Activated effector memory CD4-positive, alpha-beta T cell treated with anti-CD3 and anti-CD28 coated beads, Interleukin-2, amount 50 U/mL, for 16 hours (primary cell): ENCODE measurements at regions not wholly inside any gene's neighbourhood (a gene's known extent, or its start where the extent isn't known, plus 50 kb on each side); places are given as distances from the start of the nearest gene placed in this dataset.
"Not testable (repeated sequence)": the region's sequence is repeated elsewhere in the genome, so short reads cannot be mapped to it uniquely, and the experiment has no call there.

Source experiments
- DNase-seq: peaks from one replicate; pipeline ENCODE4 v3.0.0-alpha.2; 2020

DNA sequence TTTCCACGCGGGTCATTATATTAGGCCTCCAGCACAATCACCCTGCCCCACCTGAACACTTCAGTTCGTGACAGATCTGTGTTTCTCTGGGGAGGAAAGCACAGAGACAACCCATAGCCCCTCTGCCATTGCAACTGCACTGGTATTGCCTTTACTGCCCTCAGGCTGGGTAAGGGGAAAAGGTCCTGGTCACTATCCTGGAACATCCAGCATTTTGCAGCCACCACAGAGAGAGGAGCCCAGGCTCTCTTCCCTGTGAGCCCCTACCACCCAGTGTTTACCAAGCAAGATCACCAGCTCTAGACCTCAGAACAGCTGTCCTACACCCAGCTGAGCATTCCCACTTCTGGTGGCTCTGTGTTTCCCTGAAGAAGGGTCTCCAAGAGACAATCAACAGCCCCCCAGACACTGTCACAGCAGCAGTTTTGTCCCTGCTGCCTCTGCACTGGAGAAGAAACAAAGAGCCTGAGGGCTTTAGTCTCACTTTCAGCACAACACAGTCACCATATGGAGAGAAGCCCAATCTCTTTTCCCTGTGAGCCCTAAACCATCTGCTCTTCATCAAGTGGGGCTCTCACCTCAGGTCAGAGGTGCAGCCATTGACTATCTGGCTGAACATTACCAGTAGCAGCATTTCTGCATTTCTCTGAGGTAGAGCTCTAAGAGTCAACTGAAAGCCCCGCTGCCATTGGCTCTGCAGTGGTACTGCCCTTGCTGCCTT is 655.2 kb upstream of the FAM174A start:
- DNase-seq = no peak

DNA sequence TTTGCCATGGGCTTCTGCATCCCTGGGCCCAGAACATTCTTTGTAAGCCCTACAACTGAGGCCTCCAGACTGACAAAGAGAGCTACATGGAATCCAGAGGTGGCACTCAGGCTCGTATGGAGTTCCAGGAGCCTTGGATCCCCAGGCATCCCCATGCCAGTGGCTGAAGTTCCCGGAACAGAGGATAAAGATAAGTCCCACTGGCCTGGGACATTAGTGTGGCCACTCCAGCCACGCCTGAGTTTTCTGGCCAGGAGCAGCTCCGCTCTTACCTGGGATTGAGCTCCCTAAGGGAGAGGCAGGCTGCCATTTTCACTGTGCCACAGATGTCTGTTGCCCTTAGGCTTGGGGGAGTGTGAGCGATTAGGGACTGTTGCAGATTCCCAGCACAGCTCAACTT is 656.3 kb upstream of the FAM174A start:
- no peak for DNase-seq

DNA sequence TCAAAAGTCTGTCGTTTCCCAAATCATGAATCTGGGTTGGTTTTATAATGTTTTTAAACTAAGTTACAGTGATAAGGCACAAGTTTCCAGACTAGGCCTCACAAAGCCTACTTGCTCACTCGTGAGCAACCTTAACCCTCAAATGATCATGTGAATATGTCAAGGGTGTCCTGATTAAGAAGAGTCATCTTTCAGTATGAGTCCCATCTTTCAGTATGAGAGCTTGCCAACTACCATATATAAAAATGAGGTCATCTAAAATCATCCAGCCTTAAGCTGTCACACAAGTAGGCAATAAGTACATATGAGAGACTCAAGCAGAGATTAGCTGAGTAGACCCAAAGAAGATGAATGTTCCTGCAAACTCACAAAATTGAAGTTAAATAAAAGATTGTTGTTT is 668.4 kb upstream of the FAM174A start:
- no peak for DNase-seq

DNA sequence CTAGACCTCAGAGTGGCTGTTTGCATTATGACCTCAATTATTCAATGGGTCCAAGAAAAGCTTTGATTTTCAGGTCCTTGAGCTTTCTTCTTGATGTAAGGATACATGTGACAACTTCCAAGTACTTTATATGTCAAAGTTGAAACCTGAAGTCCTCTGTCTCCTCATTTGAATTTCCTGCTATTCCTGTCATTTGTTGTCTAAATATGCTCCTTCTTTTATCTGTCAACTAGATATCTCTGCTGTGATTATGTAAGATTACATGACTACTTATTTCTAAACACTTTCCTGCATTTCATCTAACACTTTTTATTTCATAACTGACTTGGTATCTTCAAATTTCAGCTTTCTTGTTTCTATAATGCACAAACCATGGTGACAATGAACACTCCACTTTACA is 670.0 kb upstream of the FAM174A start:
- DNase-seq = no peak

DNA sequence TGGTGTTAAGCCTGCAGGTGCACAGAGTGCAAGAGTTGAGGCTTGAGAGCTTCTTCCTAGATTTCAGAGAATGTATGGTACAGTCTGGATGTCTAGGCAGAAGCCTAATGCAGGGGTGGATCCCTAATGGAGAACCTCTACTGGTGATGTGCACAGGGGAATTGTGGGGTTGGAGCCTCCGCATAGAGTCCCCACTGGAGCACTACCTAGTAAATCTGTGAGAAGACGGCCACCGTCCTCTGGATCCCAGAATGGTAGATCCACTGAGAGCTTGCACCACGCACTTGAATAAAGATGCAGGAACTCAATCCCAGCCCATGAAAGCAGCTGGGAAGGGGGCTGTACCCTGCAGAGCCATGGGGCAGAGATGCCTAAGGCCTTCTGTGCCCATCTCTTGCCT is 699.4 kb upstream of the FAM174A start:
- DNase-seq = no peak

DNA sequence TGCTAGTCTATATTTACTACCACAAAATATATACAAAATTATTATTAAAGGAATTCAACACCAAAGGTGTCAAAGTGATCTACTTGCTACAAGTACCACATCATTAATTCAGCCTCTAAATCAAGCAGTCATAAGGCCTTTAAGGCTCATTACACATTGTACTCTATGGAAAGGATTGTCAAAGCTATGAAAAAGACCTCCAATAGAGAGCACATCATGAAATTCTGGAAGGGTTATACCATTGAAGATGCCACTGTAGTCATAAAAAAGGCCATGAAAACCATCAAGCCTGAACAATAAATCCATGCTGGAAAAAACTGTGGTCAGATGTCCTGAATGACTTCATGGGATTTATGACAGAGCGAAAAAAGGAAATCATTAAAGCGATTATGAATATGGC is 708.0 kb upstream of the FAM174A start:
- no peak for DNase-seq

DNA sequence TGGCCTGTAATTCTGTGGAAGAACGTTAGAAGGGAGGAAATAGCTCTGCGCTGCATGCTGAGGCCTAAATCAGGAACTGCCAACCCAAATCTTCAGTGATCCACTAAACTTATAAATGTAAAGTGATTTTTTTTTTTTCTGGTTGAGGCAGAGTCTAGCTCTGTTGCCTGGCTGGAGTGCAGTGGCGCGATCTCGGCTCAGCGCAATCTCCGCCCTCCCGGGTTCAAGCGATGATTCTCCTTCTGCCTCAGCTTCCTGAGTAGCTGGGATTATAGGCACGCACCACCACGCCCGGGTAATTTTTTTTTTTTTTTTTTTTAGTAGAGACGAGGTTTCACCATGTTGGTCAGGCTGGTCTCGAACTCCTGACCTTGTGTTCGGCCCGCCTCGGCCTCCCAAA is 717.4 kb upstream of the FAM174A start:
- DNase-seq = no peak

DNA sequence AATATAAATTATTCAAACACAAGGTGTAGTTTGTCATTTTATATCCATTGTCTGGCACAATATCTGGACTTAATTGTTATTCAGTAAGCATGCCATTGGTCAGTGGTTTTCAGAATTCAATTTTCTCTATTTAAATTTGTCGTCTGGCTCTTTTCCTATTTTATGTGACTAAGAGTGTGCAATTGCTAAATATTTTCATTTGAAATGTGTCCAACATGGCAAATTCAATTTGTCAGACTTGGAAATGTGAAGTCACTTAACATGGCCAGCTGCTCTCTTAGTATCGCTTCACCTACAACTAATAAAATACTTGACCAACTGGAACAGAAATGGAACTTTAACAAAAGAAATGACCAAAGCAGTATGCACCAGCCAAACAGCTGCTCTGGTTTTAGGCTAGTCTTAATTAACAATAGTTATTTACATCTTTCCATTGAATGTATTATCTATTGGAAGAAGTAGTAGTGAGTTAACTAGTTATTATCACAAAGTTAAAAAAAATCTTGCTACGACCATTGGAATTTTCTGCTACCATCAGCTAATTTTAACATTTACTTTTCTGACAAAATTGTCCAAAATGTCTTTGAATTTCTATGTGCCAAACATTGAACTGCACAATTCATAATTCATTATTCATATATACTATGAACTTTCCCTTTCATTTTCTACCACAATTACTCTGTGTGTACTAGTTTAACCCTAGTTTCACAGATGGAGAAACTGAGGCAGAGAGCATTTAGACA is 720.7 kb upstream of the FAM174A start:
- DNase-seq = no peak

DNA sequence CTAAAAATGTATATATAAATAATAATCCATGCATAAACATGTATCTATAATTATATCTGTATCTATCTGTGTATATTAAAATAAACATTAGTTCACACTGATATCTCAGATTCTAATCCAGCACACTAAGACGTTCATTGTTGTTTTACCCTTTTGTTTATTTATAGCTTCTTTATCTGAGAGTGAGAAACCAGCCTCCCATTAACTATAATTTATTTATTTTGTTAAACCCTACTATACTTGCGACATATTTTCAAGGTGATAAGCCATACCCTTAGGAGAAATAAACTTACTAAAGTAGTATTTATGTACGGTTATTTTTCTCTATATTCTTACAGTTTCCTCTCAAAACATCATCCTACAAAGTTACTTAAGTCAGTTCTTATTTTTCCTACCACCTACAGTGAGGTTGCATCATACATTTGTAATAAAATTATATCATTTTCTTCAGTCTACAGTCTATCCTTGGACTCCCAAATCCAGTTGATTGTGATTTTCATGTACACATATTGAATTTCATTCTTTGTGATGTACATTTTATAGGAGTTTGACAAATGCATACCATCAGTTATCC is 726.4 kb upstream of the FAM174A start:
- no peak for DNase-seq

DNA sequence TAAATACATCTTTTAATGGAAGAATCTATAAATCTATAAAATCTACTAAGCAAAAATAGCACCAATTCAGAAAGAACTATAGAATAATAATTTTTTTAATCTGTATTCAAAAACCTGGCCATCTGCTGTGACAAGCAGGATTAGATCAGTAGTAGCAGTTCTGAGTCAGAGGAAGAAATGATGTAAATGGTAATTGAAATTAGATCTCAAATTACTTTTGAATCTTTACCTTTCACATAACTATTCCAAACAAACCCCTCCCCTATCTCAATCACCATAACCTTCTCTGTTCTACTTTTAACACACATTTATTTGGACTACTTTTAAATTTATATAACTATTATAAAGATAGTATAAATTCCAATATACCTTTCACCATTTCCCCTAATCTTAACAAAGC is 727.8 kb upstream of the FAM174A start:
- DNase-seq = no peak

DNA sequence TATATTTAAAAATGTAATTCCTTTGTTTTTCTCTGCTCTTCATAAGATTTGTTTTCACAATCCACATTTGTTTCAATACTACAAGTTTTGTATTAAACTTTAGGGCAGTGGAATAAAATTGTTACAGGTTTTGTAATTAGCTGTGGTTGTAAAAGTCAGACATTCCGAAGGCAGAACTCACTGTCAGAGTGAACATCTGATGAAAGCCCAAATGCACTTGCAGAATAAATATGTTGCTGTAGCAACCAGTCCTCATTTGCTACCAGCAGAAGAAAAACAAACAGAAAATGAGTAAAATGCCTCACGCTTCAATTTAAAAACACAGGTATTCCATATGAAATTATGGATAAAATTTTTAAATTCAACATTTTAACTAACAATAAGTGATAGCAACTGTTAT is 740.1 kb upstream of the FAM174A start:
- no peak for DNase-seq

DNA sequence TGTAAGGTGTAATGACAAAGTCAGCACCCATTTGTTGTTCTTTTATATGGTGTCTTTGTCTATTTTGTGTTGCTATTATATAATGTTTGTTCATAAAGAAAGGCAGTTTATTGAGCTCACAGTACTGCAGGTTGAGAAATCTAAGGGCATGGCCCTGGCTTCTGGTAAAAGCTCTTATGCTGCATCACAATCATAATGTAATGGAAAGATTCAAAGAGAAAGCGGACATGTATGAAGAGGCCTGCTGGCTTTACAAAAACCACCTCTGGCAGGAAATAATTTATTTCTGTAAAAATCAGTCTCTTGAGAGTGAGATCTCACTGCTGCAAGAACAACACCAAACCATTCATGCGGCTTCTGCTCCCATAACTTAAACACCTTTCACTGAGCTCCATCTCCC is 746.7 kb upstream of the FAM174A start:
- no peak for DNase-seq

DNA sequence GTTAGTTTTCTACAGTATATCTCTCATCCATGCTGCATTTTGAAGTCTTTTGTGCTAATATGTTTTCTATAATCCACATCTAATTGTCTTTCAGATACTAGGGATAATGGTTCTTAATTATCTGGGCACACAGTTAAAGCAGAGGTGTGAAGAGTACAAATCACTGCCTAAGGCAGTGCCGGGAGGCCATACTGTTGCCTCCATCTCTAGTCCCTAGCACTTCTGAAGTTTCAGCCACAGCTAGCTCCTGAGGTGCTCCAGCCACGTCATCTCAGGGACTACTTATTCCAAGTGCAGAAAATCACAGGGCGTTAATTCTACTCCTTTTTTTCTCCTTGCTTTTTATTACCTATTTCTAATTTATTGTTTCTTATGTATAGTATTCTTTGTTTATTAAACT is 760.0 kb upstream of the FAM174A start:
- no peak for DNase-seq

DNA sequence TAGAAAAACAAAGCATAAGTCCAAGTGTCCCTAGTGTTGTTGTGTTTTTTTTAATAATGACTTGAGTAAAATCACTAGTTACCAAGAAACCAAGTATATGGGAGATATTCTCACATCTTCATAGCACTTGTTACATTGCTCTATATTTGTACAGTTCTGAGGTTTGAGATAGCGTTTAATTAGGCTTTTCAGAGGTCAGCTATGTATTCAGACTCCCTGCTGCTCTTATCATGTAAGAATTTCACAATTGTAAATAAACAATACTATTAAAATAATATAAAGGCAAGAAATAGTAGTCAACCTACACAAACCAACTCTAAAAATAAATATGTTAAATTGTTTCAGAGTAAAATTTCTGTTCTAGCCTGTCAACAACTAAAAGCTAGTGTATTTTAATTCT is 761.9 kb upstream of the FAM174A start:
- DNase-seq = no peak

DNA sequence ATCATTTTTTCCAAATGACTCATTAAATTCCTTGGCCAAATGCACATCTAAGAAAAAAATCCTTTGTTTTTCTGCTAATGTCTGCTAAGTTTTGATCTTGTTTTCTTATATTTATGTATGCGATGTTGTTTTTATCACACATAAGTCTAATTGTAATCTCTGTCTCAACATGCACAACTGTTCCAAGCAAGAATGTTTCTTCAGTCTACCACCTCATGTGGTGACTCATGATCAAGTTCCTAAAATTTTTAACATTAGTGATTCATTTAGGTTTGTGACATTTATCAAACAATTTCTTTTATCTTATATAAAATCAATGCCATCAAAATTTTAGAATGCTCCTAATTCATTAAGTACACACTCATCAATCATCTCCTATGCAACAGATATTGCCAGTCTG is 763.9 kb upstream of the FAM174A start:
- no peak for DNase-seq

DNA sequence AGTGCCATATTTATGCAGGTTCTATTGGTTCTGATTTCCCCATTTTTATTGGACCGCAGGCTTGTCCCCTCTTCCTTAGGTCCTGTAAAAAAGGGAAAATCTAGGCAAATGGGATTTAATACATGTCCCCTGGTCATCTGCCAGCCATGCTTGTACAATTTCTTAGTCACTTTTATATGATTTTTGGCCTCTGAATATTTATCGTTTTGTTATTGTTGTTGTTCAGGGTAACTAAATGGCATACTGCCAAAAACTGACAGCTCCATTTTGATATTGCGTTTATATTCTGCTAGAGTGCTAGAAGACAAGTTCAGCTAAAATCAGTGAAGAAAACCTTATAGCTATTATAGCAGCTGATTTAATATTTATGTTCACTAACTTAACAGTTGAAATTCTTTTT is 770.2 kb upstream of the FAM174A start:
- no peak for DNase-seq

DNA sequence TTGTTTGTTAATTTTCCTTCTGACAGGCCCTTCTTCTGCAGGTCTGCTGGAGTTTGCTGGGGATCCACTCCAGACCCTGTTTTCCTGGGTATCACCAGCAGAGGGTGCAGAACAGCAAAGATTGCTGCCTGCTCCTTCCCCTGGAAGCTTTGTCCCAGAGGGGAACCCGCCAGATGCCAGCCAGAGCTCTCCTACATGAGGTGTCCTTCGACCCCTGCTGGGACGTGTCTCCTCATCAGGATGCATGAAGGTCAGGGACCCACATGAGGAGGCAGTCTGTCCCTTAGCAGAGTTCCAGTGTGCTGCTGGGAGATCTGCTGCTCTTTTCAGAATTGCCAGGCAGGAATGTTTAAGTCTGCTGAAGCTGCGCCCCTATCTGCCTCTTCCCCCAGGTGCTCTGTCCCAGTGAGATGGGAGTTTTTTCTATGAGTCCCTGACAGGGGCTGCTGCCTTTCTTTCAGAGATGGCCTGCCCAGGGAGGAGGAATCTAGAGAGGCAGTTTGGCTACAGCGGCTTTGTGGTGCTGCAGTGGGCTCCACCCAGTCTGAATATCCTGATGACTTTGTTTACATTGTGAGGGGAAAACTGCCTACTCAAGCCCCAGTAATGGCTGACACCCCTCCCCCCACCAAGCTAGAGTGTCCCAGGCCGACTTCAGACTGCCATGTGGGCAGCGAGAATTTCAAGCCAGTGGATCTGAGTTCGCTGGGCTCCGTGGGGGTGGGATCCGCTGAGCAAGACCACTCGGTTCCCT is 772.0 kb upstream of the FAM174A start:
- no peak for DNase-seq

DNA sequence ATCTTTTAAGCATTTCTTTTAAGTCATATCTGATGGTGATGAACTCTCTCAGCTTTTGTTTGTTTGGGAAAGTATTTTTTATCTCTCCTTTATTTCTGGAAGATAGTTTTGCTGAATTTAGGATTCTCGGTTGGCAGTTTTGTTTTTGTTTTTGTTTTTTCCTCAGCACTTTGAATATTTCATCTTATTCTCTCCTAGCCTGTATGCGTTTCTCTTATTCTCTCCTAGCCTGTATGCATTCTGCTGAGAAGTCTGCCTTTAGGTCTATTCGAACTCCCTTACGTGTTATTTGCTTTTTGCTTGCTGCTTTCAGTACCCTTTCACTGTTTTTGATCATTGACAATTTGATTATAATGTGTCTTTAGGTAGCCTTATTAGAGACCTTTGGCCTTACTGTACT is 787.8 kb upstream of the FAM174A start:
- no peak for DNase-seq

DNA sequence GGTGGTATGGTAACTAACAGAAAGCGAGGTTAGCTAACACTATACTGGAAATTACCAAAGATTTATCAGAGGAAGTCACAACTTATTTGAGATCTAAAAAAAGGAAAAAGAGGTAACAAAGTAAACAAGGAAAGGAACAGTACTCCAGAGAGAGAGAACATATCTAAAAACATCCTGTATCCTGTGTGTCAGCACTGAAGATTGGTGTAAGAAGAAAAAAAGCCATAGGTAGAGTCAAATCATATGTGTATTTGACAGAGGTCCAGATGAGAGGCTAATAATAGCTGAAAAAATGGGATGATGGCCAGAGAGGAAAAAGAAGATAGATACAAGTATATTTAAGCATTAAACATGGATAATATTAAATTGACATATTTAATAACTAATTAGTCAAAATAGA is 802.0 kb upstream of the FAM174A start:
- DNase-seq = not testable (repeated sequence)

DNA sequence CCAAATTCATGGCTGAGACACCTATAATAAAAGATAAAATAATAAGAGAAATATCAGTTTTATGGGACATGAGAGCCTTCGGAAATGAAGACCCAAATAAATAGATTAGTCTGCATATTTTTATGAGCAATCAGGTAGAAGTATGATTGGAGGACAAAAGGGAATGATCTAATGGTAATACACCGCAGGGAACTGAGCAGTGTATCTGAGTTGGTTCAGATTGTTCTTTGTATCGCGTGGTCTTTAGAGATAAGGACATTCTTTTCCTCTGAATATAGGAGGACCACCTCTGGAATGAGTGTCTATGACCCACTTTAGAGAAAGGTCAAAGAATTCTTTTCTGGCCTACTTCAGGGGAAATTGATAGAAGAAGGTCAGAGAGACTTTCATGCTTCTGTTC is 801.8 kb upstream of the CHD1 start:
- DNase-seq = not testable (repeated sequence)

DNA sequence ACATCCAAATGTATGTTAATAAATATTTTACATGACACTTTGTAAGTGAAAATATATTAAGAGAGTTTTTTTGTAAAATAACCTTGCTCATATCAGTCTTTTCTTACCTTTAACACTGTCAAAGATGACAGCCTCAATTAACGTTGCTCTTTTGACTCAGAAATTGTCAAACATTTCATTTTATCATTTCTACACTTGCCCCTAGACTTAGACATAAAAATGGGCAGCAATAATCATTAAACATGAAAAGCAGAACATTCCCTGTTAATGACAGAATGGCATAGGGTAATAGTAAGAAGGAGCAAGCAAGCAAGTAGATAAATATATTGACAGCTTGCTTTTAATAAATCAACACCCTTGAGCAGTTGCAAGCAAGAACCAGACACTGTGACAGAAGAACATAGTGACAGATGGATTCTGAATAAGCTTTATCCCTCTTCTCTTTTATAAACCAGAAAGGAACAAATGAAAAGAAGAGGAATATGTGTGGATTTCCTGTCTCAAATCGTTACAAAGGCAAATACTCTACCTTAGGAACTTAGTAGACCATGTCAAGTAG is 796.0 kb upstream of the CHD1 start:
- DNase-seq = no peak

DNA sequence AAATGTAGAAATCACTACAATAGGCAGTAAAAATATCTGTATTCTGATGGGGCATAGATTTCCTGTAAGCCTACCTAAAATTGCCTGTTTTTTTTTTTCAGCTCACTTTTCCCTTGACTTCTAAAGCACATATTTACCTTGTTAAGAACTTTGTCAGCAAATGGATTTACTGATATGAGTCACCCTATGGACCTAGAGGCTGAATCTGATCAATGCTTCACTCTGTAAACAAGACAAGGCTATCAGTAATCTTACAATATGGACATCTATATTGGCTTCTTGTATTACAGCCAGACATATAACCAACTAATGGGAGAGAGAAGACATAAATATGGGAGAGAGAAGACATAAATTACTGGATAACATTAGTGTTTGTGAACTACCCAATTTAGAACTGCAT is 792.7 kb upstream of the CHD1 start:
- no peak for DNase-seq

DNA sequence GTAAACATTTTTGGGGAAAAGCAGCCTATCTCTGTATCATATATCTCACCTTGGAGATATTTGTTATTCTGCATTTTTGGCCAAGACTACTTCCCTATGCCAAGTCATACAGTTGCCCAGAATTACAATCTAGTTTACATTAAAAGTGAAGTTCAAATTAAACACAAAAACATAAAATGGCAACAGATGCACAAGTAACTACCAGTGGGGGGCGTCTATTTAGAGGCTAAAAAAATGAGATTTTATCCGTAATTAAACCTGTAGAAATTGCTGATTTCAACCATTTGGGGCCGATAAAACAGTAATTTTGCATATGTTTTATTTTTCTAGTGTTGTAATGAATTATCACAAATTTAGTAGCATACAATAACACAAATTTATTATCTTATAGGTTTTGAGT is 787.1 kb upstream of the CHD1 start:
- DNase-seq = no peak
